HG03558 (cell line): ENCODE measurements at regions not wholly inside any gene's neighbourhood (a gene's known extent, or its start where the extent isn't known, plus 50 kb on each side); places are given as distances from the start of the nearest gene placed in this dataset.

ENCODE experiments used
- ATAC-seq: cut with Tn5 transposase; IDR thresholded peaks from one replicate; pipeline ENCODE4 v1.9.1; 2021; ENCODE audit warnings: moderate number of reproducible peaks; ENCODE audit not compliant: unreplicated experiment; ENCODE audit errors: extremely low read depth

DNA sequence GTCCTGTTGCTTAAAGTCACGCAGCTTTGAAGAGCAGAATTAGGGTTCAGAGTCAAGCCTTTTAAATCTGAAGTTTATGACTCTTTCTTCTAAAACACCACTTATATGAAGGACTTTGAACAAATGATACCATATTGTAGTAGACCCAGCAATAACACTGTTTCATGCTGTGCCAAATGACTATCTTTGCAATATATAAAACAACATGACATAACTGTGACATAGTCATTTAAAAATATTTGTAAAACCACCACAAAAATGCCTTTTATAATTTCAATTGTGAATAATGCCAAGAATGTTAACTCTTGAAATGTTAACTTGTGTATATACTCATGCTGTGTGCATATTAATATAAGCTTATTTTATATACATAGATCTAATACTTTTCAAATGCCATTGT lies 452.1 kb upstream of the NEGR1 start:
- no peak for ATAC-seq

DNA sequence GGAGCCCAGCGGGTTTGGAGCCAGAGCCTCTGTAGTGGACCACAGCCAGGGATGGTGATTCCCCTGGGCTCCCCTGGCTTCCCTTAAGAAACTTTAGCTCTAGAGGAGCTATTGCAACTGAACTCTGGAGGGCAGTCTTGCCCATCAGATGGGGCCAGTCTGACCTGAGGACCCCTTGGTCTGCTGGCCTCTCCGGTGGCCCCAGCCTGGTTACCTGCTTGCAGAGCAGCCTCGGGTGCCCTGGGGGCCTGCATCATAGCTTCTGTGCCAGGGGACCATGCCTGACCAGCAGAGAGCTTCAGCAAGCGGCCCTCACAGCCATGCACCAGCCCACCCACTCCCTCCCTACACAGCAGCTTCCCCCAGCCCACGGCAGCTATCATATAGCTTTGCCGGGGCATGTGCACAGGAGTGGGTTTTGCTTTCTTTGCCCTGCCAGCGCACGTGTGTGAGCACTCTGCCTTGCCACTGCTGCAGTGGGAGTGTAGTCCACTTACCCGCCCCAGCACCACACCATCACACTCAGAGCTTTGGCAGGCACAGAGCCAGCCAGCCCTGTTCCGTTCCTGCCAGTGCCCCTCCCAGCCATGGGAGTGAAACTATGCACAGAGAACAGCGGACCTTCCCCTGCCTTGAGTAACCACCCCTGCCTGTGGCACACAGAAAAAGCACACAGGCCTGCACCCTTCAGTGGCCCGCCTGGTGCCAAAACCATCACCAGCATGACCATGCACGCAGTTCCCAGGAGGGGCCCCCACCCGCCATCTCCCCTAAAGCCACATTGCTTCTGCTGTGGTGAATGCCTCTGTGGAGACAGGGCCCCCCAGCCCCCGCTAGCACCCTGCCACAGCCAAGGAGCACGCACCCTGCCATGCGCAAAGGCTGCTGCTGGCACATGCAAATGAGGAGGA lies 442.9 kb upstream of the NEGR1 start:
- no peak for ATAC-seq

DNA sequence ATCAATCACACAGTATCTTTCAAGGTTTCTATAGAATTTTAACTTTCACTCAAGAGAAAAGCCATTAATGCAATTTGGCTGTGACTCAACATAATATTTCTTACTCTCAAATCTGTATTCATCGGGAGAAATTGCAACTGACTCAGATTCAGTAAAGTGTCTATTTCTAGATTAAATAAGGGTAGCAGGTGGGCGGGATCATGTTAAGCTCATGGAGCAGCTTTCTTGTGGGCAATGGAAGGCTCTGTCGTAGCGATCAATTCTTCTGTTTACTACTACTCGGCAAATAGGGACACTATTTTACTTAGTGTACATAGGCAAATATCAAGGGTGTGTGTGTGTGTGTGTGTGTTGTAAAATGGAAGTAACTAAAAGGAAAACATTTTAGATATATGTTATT lies 423.6 kb upstream of the NEGR1 start:
- no peak for ATAC-seq

DNA sequence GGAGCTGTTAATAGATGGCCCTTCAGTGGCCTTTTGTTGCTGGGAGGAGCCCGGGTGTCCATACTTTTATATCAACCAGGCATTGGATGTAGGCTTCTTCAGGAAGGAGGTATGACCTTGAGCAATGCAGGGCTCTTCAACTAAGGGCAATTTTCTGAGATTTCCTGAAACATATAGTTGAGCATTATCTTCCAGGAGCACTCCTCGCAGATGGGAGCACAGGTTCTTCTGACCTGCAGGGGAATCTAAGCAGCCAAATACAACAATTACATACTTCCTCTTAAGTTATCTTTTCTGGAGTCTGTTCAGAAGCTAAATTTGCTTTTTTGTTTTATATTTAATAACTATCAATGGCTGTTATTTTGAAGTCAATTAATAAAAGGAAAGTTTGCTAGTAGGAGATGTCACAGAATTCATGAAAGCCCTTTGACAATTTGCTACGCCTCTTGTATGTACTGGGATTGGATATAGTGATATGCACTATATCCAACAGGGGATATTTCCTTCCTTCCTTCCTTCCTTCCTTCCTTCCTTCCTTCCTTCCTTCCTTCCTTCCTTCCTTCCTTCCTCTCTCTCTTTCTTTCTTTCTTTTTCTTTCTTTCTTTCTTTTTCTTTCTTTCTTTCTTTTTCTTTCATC lies 422.6 kb upstream of the NEGR1 start:
- no peak for ATAC-seq

DNA sequence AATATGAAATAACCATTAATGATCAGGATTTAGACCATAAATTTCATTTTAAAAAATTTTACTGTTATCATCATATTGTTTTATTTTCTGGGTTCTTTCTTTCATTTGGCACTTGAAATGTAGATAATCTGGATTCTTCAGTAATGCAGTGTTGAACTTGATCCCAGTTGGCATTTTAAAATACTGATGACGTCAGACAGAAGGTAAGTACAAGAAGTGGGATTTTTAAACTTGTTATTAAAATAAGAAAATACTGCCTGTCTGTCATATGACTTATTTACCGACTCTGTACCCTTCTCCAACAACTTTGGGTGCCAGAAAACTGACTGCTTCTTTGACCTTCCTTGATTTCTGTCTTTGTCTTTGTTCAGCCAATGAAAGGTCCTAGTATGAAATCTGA lies 415.1 kb upstream of the NEGR1 start:
- no peak for ATAC-seq

DNA sequence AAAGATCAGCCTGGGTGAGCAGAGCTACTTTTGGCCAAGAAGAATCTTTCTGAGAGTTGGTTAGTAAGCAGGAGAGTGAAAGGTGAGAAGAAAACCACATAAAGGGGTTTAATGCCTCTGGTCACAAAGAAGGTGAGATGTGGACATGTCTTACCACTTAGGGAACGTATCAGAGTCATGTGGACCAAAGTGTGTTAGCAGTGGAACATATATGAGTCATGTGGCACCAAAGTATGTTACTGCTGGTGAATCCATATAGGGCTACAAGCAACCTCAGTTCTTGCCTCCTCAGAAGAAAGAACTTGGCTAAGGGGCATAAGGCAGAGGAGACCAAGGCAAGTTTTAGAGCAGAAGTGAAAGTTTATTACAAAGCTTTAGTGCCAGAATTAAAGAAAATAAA lies 411.6 kb upstream of the NEGR1 start:
- ATAC-seq = no peak

DNA sequence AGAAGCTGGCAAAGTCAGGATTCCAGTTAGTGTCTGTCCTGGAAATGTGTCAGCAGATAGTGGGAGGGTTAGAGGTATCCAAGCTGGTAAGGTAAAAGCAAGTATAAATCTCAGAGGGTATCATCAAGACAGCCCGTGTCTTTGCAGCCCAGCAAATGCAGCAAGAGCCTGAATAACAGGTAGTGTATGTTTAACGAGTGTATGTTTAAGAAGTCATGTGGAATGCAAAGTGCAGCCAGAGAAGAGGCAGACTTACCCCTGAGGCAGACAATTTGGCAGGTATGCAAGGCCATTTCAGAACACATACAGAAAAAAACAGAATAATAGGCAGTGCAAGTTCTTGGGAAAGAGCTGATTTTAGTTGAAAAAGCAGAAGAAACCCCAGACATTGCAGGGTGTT lies 411.0 kb upstream of the NEGR1 start:
- no peak for ATAC-seq

DNA sequence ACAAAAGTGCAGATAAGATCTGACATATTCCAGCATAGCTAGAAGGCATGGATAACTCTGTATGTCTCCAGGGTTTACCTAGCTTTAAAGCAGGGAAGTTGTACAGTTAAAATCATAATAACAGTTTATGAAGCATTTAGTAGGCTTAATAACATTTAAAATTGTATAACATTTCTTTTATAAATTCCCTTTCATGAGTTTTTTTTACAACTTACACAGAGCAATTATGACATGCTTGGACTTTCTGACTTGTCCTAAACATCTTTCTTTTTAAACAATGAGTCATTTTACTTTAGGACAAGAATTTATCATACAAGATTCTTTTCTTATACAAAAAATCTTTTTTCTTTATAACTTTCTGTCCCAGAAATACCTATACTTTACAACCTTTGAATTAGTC lies 408.5 kb upstream of the NEGR1 start:
- ATAC-seq = no peak

DNA sequence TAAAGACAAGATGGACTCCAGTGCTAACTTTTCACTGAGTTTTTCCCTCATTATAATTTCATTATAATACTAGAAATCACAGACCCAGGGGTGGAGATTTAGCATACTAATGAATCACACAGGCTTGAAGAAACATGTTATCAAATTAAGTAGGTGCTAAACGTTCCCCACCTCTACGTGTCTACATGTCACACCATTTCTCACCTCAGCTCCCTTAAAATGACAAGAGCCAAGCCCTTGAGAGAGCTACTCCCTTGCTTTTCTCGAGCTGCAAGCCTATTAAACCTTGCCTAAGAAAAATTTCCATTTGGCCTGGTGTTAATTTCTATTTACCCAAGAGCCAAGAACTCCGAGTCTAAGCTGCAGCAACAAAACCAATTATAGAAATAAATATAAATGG lies 396.3 kb upstream of the NEGR1 start:
- no peak for ATAC-seq

DNA sequence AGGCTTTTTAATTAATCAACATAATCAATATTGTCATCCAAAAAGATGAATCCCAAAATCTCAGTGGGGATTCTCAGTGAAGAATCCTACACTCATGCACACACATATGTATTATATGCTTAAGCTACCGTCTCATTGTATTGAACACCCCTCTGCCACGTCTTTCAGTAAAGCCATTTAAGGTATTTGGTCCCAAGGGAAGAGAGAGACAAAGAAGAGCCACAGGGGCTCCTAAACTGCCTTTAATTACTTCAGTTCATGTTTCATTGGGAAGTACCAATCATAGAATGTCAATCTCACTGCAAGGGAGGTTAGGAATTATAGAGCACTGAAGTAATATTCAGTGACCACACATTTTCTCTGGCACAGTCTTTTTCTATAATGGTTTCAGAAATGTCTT lies 388.6 kb upstream of the NEGR1 start:
- ATAC-seq = no peak

DNA sequence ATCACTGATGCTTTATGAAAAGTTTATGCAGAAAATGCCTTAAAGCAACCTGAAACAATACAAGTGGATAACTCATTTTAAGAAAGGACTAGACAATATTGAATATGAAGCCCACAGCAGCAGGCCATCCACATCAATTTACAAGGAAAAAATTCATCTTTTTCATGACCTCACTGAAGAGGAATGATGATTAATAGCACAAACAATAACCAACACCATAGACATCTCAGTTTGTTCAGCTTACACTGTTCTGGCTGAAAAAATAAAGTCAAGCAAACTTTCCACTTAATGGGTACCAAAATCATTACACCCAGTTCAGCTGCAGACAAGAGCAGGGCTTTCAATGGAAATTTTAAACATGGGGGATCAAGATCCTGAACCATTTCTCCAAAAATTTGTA lies 380.6 kb upstream of the NEGR1 start:
- no peak for ATAC-seq

DNA sequence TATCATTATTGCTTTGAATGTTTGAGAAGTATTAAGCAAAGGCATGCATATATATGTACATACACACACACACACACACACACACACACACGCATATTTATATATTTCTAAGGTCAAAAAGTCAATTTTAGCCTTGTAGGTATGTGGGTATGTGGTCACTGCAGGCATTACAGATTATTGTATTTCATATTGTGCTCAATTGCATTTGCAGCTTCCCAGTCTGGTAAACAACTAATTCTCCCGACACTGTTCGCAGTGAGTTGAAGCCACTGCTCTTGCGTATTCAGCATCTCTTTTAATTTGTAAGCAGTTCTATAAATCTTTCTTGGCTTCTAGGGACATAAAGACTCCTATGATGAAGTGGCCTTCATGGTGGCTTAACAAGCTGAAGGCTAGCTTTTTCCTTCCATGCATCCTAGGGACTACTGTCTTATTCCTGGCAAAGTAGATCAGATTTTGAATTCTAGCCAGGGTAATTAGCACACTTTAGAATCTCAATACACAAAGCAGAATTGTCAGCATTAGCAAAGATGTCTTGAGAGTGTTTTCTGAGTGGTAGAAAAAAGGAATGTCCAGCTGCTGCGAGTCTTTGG lies 368.6 kb upstream of the NEGR1 start:
- no peak for ATAC-seq

DNA sequence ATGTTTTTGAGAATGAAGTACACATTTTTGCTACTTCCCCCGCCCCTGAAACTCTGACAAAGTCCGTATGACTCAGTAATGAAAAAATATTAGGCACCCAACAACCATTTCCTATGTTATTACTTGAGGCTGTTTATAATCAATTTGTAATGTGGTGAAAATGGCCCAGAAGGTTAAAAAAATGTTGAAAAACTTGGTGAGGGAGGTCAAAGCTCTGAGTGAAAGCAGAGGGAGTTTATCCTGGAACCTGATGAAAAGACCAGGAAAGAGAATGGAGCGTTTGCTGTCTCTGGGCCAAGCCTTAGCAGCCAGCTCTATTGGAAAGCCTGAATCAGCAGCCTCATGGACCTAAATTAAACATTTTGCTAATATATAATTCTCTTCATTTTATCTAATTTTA lies 367.7 kb upstream of the NEGR1 start:
- no peak for ATAC-seq

DNA sequence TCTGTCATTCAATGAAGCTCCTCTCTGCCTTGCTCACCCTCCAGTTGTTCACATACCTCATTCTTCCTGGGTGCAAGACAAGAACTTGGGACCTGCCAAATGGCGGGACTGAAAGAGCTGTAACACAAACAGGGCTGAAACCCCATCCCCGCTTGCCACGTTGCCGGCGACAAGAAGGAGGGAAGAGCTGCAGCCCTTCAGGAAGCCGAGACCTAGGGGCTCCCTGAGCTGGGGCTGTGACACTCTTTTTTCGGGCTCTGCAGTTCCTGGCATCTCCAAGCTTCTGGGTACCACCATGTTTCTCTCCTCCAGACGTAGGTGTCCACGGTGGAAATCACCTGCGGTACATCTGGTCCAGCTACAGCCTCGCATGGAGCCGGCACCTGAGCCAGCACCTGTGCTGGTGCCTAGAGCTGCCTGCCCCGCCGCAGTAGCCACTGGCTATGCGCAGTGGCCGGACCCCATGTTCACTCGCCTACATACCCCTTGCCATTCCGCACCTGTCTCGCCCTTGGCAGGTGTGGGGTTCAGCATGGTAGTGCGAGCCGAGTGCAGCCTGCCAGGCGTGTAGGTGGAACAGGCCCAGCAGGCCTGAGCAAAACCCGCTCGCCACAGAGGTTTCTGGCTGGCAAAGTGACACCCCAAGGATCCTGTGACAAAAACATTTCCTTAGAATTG lies 367.0 kb upstream of the NEGR1 start:
- ATAC-seq = no peak

DNA sequence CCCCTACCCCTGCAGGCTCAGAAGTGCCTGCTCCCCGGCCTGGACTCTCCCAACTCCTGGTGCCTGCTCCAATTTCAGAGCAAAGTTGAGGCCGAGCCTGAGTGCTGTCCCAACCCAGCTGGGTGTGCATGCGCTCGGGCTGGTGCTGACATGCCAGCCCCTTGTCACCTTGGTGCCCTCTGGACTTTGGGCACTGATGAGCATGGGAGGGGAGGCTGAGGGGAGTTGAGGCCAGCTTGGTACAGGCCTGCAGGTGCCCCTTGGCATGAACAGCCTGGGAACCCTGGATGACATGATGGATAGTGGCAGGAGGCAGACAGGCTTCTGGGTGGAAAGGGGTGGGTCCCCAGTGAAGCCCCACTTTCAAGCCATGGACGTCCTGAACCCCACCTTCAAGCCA lies 366.1 kb upstream of the NEGR1 start:
- ATAC-seq = no peak

DNA sequence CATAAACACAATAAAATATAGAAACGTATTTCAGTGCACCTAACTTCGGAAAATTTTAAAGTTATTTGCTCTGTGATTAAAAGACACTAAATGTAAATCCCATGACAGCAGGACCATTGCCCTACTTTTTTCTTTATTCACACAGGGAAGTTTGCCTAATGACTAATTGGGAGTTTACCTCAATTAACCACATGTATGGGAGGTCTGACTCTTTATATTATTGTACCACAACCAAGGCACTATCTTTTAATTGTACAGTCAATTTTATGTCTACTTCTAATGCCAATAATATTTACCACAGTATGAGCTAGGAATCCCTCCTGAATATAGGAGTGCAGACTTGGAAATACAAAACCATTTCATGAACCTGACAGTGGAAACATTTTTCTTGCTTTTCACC lies 360.8 kb upstream of the NEGR1 start:
- no peak for ATAC-seq

DNA sequence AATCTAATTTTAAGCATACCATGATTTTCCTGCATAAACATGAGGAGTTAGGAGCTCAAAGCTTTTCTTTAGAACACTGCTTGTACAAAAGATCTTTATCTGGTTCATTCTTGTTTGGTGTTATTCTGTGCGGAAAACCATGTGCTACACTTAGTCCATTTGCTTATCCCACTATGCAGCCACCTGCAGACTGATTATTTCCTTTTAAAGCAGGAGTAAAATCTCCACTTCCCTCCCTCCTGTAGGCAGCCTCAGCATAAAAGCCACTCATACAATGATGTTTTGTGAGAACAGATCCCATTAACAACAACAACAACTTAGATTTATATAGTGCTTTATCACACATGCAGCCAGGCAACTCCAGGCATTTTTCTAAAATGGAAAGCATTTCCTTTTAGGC lies 355.3 kb upstream of the NEGR1 start:
- no peak for ATAC-seq

DNA sequence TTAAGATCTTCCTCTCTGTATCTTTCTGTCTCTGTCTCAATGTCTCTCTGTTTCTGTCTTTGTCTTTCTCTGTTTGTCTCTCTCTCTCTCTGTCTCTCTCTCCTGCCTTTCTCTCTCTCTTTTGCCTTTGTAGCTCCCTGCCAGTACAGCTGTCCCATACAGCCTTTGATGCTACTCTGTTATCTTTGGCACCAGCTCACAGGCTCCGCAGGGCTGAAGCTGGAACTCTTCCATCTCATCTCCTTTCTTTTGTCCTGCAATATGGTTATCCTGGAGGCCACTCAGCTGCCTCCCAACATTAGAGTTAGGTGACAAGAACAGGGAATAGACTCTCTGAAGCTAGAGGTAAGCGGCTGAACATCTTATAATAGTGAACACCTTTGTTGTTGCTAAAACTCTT lies 354.3 kb upstream of the NEGR1 start:
- no peak for ATAC-seq

DNA sequence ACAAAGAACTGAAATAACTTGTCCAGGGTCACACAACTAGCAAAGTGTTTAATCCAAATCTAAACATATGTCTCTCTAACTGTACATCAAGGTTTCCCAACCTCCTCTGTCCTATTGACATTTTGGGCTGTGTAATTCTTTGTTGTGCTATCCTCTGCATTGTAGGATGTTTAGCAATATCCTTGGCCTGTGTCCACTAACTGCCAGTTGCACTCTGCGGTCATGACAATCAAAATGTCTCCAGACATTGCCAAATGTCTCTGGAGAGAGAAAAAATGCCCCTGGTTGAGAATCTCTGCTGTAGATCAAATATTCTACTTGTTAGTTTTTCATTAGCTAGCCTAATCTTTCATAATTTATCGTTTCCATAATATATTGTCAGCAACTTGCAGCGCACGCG lies 353.4 kb upstream of the NEGR1 start:
- no peak for ATAC-seq

DNA sequence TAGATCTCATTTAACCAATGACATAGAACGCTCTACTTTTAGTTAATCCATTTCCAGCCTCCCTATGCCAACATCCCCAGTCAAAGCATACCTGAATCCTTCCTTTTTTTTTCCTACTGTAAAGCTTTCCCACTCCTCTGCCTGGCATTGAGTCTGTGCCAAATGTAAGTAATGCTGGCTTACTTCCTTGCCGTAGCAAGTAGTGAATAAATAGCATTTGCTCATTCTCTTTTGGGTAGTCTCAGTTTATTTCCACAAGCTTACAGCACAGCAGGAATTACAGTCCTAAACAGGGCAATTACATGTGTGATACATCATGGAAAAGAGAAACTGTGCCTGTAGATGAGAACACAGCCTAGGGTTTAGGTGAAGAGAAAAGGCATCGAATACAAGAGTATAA lies 352.6 kb upstream of the NEGR1 start:
- no peak for ATAC-seq

DNA sequence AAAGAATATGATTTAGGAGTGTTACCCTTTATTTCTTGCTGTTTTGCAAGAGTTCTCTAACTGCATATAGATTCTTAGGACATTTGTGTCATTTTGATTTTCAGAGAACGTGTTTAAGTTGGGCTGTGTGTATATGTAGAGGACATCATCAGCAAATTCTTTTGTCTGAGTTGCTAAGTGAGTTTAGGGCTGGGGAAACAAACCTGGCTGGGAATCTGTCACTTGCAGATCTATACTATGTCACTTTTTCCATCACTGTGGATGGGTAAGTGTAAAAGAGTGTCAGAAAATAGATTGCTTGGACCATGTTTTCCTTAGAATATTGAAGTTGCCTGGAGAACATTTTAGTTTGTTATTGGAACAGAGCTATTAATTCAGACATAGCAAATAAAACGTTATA lies 349.1 kb upstream of the NEGR1 start:
- no peak for ATAC-seq
